Transverse colon (tissue), 4 donors: ENCODE measurements at regions not wholly inside any gene's neighbourhood (a gene's known extent, or its start where the extent isn't known, plus 50 kb on each side); places are given as distances from the start of the nearest gene placed in this dataset.
A peak's percentile ranks its signal among the peaks of the same experiment; 100 is the strongest.

Experiments used
- DNase-seq: peaks from one replicate; pipeline ENCODE4 v3.0.0-alpha.2; 2019
- H3K27ac ChIP-seq, 4 donors: fragments of 200-600 bp; sonication (generic); 2 replicates each; pipeline ENCODE4 v1.5.1; 2016 to 2018; ENCODE audit warnings: inconsistent platforms in 4 of 4
- H3K27me3 ChIP-seq: fragments of 200-600 bp; sonication (generic); 2 replicates; pipeline ENCODE4 v1.5.1; 2017; ENCODE audit warnings: inconsistent platforms
- H3K36me3 ChIP-seq, 4 donors: fragments of 200-600 bp; sonication (generic); 2 replicates each; pipeline ENCODE4 v1.5.1; 2017 to 2019; ENCODE audit warnings: inconsistent platforms in 4 of 4
- H3K4me1 ChIP-seq, 4 donors: fragments of 200-600 bp; sonication (generic); 2 replicates each; pipeline ENCODE4 v1.5.1; 2017 to 2020; ENCODE audit warnings: inconsistent platforms in 4 of 4
- H3K4me3 ChIP-seq, 4 donors: fragments of 200-600 bp; sonication (generic); 1 replicate in 1 of 4; 2 replicates in 3 of 4; pipeline versions ENCODE4 v1.5.1 to v1.6.1; 2017 to 2019; ENCODE audit warnings: inconsistent platforms in 4 of 4
- H3K9me3 ChIP-seq, 2 donors: fragments of 200-600 bp; sonication (generic); 2 replicates each; pipeline ENCODE4 v1.5.1; 2017 to 2019; ENCODE audit warnings: inconsistent platforms in 2 of 2
- EP300 ChIP-seq: sonication (generic); formaldehyde crosslinking; IDR thresholded peaks from one replicate; pipeline ENCODE4 v1.6.1; 2017; ENCODE audit warnings: antibody characterized with exemption, low read depth
- POLR2A ChIP-seq: fragments of 450-650 bp; IDR thresholded peaks from one replicate; pipeline ENCODE4 v1.6.1; 2016; ENCODE audit warnings: antibody characterized with exemption, mild to moderate bottlenecking, moderate library complexity
- POLR2AphosphoS5 ChIP-seq, 3 donors: sonication (generic); formaldehyde crosslinking; IDR thresholded peaks; one replicate each; pipeline ENCODE4 v1.6.1; 2016; ENCODE audit warnings: antibody characterized with exemption in 3 of 3
- WGBS, 2 donors: methylation state at CpG; one replicate each; pipeline ENCODE4 v1.1.5; 2018; ENCODE audit warnings: low coverage in 1 of 2; 5-methylcytosine and 5-hydroxymethylcytosine counted together
- in situ Hi-C, 4 donors: fragments of 200-750 bp; cut with MboI; loops; one replicate each; pipeline versions ENCODE4 v1.15.0 to v1.15.1; 2017; ENCODE audit warnings: low sequenced_read_pairs in 3 of 4, low pct_ligation_motif_present in 1 of 4, low pct_unique_long_range_greater_than_20kb in 1 of 4
- intact Hi-C: fragments of 100-400 bp; cut with DNase I; formaldehyde crosslinking; loops from one replicate; pipeline ENCODE4 v1.15.1; 2023; ENCODE audit warnings: low total_unique reads
- TF ChIP-seq, protein P1 (sequence below), 5 experiments: fragments of 200-600 bp in 3 of 5; fragments of 450-650 bp in 2 of 5; sonication (generic) in 3 of 5; IDR thresholded peaks; 1 replicate in 2 of 5; 2 replicates in 3 of 5; pipeline ENCODE4 v1.5.1; 2016 to 2017; ENCODE audit warnings: antibody characterized with exemption in 5 of 5, inconsistent platforms in 3 of 5, mild to moderate bottlenecking in 2 of 5, moderate library complexity in 1 of 5

- no peak overlapping the region for H3K4me3 ChIP-seq
- in situ Hi-C loops (no loop called here), intact Hi-C loops (no loop called here)
- H3K27me3 ChIP-seq: no peaks in the 10 kb centered on the region
- peak overlapping the region in 1 of 4 donors; percentile 58 for H3K27ac ChIP-seq
- no peaks in the 10 kb centered on the region for H3K36me3 ChIP-seq
- TF ChIP-seq, protein P1, sequence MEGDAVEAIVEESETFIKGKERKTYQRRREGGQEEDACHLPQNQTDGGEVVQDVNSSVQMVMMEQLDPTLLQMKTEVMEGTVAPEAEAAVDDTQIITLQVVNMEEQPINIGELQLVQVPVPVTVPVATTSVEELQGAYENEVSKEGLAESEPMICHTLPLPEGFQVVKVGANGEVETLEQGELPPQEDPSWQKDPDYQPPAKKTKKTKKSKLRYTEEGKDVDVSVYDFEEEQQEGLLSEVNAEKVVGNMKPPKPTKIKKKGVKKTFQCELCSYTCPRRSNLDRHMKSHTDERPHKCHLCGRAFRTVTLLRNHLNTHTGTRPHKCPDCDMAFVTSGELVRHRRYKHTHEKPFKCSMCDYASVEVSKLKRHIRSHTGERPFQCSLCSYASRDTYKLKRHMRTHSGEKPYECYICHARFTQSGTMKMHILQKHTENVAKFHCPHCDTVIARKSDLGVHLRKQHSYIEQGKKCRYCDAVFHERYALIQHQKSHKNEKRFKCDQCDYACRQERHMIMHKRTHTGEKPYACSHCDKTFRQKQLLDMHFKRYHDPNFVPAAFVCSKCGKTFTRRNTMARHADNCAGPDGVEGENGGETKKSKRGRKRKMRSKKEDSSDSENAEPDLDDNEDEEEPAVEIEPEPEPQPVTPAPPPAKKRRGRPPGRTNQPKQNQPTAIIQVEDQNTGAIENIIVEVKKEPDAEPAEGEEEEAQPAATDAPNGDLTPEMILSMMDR (IDR thresholded peaks at IDR 0.05): no peak
- TF ChIP-seq POLR2AphosphoS5 (IDR thresholded peaks at IDR 0.05): no peak
- no peak for TF ChIP-seq EP300
- no peak for TF ChIP-seq POLR2A
- H3K4me1 ChIP-seq: no peaks in the 10 kb centered on the region
- H3K9me3 ChIP-seq: no peaks in the 10 kb centered on the region
- WGBS, 2 donors: 80 to 90% methylated on average over 2 to 5 of the region's 5 CpGs
- no peak for DNase-seq
These were observed 141.2 kb upstream of the SHH start for GRCh38 chr7:155953501-155953778.

DNA sequence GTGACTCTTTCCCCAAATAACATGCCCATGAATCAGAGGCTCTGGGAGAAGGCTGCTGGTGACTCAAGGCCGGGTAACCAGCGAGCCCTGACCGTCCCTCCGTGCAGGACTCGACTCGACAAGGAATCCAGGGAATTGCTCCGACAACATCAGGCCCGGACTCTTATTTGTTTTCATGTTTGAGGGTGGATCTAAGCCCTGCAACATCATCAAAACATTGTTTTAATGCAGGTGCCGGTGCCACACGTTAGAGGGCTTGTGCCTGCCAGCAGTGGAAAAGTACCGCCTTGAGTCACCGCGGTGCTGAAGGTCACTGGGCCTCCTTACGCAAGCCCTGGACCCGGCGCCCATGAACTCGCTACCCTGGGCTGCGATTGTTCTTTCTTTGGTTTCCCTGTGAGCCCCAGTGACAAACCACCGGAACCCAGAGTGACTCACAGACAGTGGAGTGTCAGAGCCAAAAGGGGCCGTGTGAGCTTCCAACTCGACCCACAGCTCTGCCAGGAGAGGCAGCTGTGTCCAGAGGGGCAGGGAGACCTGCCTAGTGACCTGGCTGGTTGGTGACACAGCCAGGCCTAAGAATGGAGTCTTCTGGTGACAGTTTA, 139.4 kb upstream of the SHH start:
- H3K36me3 ChIP-seq: no peaks in the 10 kb centered on the region
- no peaks in the 10 kb centered on the region for H3K9me3 ChIP-seq
- intact Hi-C loops (no loop called here), in situ Hi-C loops (no loop called here)
- no peak overlapping the region for H3K27ac ChIP-seq
- no peak overlapping the region for H3K4me3 ChIP-seq
- DNase-seq: peak; percentile 25
- 76% methylated on average over 21 of the region's 21 CpGs; no CpG with 5 or more reads in 1 of the 2 donors for WGBS, 2 donors
- H3K4me1 ChIP-seq: no peaks in the 10 kb centered on the region
- TF ChIP-seq POLR2A: no peak
- TF ChIP-seq EP300: no peak
- H3K27me3 ChIP-seq: no peaks in the 10 kb centered on the region

GRCh38 chr7:155950898-155951553, 138.8 kb upstream of the SHH start:
- TF ChIP-seq POLR2AphosphoS5 (IDR thresholded peaks at IDR 0.05): no peak
- TF ChIP-seq, protein P1 (IDR thresholded peaks at IDR 0.05): no peak
- no peak for TF ChIP-seq EP300
- no peak for TF ChIP-seq POLR2A
- WGBS, 2 donors: 44 to 91% methylated on average over 3 to 14 of the region's 14 CpGs
- Histone ChIP-seq H3K4me3 (no peak overlapping the region), H3K27ac (no peak overlapping the region), H3K9me3 (no peaks in the 10 kb centered on the region), H3K27me3 (no peaks in the 10 kb centered on the region), H3K36me3 (no peaks in the 10 kb centered on the region), H3K4me1 (no peaks in the 10 kb centered on the region)
- intact Hi-C loops (no loop called here), in situ Hi-C loops (no loop called here)
- no peak for DNase-seq

DNA sequence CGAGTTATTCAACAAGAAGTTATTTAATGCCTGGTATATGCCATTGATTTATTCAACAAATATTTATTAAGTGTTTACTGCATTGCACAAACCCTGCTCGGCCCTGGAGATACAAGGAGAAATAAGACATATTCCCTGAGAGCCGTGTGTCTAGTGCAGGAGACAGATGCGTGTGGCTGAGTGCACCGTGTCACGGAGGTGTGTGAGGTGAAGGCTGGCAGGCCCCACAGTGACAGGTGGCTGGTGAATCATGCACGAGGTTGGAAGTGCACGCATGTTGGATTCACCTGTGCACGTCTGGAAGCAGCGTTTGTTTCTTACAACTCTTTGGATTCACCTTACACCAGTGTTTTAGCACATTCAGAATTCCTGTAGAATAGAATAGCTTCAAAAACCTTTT, 136.6 kb upstream of the SHH start:
- intact Hi-C loops (no loop called here), in situ Hi-C loops (no loop called here)
- 81 to 84% methylated on average over 8 to 10 of the region's 10 CpGs for WGBS, 2 donors
- Histone ChIP-seq H3K27me3 (no peaks in the 10 kb centered on the region), H3K4me3 (no peak overlapping the region), H3K9me3 (no peaks in the 10 kb centered on the region), H3K27ac (no peak overlapping the region), H3K4me1 (no peaks in the 10 kb centered on the region), H3K36me3 (no peaks in the 10 kb centered on the region)
- TF ChIP-seq POLR2A (no peak), POLR2AphosphoS5 (IDR thresholded peaks at IDR 0.05) (no peak), EP300 (no peak)
- TF ChIP-seq, protein P1 (IDR thresholded peaks at IDR 0.05): no peak
- no peak for DNase-seq

- no peaks in the 10 kb centered on the region for H3K36me3 ChIP-seq
- no peak overlapping the region for H3K4me3 ChIP-seq
- intact Hi-C loops: no loop called here
- no peaks in the 10 kb centered on the region for H3K4me1 ChIP-seq
- 87% methylated on average over 6 of the region's 6 CpGs; no CpG with 5 or more reads in 1 of the 2 donors for WGBS, 2 donors
- no peak for DNase-seq
- H3K27me3 ChIP-seq: no peaks in the 10 kb centered on the region
- TF ChIP-seq, protein P1 (IDR thresholded peaks at IDR 0.05): no peak
- H3K9me3 ChIP-seq: no peaks in the 10 kb centered on the region
- no peak overlapping the region for H3K27ac ChIP-seq
- in situ Hi-C loops: no loop called here
These were observed 136.2 kb upstream of the SHH start for GRCh38 chr7:155948423-155948822.
